Head of caudate nucleus (tissue), 42 donors: ENCODE measurements at regions not wholly inside any gene's neighbourhood (a gene's known extent, or its start where the extent isn't known, plus 50 kb on each side); places are given as distances from the start of the nearest gene placed in this dataset.
A peak's percentile ranks its signal among the peaks of the same experiment; 100 is the strongest.

Experiments
- DNase-seq, 42 donors: peaks; one replicate each; pipeline versions ENCODE4 v3.0.0 to v3.0.0-alpha.2; 2020 to 2021; ENCODE audit warnings: mixed read lengths in 7 of 42
- intact Hi-C: fragments of 100-400 bp; cut with DNase I; formaldehyde crosslinking; loops from one replicate; pipeline ENCODE4 v1.15.0; 2022

DNA sequence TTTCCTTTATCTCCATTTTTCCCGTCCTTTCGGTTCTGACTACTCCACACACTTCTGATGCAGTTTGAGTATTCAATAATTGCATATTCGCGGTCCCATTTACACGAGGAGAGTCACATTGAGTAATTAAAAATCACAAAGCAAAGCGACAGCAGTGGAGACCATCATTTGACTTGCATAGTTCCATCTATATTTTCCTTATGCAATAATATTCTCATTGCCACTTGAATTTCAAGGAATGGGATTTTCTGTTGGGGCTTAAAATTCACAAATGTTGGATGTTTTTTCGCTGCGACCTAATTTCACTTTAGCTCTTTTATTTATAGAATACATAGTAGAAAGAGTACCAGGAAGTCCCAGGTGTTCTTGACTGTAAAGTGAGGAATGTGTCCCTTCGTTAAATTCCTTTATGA is 186.8 kb downstream of the ZEB2 start:
- intact Hi-C loops: loop anchor here (5.0 kb wide), 1 partner anchor 189 kb away; the partner anchor contains the start of gene ZEB2
- no peak for DNase-seq

DNA sequence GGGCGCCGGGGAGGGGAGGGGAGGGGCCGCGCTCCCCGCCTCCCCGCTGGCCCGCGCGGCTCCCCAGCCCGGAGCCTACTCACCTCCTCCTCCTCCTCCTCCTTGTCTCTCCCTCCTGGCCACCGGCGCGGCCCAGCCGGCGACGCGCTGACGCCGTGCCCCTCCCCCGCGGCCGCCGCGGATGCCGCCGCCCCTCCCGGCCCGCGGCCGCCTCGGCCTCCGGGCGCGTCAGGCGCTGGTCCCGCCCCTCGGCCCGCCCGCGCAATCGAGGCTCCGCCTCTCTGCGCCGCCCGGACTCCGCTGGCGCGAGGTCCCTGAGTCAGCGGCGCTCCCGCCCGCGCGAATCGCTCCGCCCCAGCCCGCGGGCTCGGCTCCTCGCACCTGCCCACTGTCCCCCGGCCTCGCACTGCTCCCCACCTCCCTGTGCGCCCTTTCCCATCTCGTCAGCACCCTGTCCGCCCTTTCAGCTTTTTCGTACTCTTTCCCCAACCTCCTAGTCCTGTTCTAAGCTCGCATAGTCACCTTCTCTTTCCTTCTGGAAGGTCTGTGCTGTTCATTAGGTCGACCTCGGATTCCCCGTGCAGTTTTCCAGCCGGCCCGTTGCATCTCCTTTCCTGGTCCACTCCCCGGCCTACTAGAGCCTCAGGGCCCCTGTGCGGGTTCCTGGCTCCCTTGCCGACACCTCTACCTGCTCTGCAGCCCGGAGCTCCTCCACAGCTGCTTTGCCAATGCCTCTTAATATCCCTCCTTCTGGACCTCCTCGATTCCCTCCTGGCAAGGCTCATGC is 187.4 kb downstream of the ZEB2 start:
- peak; percentile 49 to 95 (median 89) for DNase-seq
- intact Hi-C loops: loop anchor here (5.0 kb wide), 1 partner anchor 190 kb away; the partner anchor contains the start of gene ZEB2

DNA sequence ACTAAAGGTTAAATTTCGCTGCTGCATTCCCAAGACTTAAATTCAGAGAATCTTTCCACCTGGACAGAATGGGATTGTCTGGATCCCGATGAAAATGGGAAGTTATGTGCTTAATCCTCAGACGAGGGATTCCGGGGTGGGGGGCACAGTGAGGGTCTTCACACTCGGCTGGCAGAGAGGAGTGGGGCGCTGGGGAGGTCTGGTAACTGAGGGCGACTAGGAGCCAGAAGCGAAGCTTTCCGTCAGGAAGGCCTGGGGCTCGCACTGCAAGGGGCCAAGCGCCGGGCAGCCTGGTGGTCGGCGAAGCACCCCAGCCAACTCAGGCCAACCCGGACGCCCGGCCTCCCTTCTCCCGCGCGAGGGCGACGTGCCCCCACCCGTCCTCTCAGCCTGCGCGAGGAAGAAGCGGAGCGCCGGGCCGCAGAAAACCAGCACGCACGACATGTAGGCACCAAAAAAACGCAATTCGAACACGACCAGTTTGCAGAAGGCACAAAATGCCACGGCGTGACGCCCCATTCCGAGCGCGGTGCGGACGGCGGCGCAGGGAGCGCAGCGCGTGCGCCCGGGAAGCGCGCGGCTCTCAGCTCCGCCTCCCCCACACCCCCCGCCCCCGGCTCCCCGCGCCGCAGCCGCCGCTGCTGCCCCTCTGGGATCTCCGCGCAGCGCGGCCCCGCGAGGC is 188.1 kb downstream of the ZEB2 start:
- peak in 25 of 42 donors; percentile 40 to 84 (median 71) for DNase-seq
- intact Hi-C loops: loop anchor here (5.0 kb wide), 1 partner anchor 190 kb away; the partner anchor contains the start of gene ZEB2

DNA sequence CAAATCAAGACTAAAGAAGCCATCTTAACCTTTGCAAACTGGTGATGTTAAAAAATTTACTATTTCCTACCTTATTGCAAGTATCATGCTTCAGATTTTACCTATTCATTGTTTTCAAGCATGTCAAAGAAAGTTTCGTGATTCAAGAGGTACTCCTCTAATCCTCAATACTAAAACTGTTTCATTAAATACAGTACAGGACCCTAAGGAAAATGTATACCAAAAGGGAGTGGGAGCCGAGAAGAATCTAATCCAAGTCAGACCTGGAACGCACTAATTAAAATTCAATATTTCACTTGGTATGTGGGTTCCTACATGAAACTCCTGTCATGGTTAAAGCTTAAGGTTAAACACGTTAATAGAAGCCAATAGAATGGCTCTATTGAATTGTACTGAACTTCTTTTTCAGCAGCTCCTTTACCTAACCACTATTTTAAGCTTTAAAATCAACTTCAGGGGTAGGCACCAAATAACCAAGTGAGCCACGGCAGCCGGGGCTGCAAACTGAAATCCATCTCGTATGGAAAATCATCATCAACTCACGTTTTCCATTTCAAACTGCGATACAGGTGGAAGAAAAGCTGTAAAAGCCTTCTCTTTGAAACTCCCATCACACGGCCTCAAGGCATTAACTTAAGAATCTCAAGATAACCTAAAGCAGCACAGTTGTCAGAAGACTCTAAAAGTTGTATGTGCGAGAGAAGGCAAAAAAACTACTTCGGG is 188.8 kb downstream of the ZEB2 start:
- DNase-seq: no peak
- intact Hi-C loops: loop anchor here (5.0 kb wide), 1 partner anchor 191 kb away; the partner anchor contains the start of gene ZEB2

DNA sequence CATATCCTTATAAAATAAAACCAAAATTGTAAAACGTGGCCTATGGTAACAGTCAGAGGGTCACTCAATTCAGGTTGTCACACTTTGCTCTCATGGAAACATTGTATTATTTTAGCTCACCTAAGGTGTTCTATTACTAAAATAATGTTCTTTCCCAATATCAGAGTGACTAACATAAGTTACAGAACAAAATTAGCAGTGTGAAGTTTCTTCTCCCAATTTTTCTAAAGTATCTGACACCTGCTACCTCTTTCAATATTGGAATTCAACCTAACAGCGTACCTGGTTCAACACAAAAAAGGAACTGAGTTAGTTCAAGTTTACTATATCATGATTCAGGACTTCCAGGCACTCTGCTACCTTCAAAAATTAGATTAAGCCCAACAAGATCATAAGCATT is 190.4 kb downstream of the ZEB2 start:
- DNase-seq: no peak

DNA sequence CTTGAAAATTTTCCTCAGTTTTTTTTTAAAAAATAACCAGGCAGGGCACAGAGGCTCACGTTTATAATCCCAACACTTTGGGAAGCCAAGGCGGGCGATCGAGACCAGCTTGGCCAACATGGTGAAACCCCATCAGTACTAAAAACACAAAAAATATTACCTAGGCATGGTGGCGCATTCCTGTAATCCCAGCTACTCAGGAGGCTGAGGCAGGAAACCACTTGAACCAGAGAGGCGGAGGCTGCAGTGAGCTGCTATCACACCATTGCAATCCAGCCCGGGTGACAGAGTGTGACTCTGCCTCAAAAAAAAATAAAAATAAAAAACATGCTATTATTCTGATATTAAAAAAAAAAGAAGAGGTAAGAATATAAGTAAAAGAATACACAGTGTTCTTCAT is 191.0 kb downstream of the ZEB2 start:
- intact Hi-C loops: no loop called here
- DNase-seq: no peak

More for the DNA sequence above, 190.4 kb downstream of the ZEB2 start:
- intact Hi-C loops: no loop called here

DNA sequence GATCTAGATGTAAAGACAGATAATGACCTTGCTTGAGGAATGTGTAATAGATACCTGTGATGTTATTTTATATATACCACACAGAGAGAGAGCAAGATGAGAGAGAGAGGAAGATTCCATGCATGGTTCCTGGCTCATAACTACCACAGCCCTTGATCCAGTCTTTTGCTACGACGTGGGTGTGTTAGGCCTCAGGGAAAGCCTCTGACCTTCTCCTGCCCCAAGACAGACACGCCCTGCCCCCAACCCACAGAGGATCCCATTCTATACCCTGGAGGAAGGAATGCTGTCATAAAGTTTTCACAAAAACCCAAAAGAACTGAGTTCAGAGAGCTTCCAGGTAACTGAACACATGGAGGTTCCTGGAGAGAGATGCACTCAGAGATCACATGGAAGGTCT is 193.1 kb downstream of the ZEB2 start:
- no peak for DNase-seq
- intact Hi-C loops: no loop called here

DNA sequence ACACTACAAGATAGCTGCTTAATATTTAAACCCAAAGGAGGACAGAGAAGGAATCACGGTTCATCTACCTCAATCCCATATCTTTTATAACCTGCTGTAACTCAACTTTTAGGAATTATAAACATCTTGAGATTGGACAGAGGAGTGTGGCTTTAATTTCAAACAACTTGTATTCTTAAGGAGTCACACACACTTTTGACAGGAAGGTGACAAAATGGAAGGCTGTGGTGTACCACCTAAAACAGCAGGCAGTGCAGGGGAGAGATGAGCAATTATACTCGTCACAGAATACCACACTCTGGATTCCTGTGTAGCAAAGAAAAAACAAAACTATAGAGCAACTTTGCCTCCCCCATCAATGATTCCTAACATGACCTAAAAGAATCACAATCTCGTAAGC is 194.8 kb downstream of the ZEB2 start:
- no peak for DNase-seq
- intact Hi-C loops: no loop called here

DNA sequence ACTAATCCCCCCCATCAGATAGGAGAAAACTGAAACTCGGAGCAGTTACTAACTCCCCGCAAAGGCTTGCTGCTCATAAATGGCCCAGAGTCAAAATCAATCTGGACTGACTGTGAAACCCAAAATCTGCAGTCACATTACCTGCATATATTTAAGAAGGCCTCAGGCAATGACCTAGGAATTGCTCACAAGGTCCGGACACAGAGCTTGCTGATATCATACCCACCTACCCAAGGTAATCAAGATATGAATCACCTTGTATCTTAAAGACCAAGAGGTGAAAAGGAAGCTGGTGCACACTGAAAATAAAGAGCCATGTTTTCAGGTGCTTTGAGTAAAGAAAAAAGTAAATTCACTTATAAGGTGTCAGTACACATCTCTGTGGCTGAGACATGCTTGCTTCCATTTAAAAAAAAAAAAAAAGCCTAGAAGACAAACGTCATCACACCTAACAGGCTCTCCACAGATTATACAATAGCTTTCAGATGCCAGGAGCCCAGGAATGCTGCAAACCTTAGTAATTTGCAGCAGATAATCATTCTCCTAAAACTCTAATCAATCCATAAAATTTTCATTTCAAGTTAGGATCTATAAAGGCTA is 195.4 kb downstream of the ZEB2 start:
- no peak for DNase-seq
- intact Hi-C loops: no loop called here

DNA sequence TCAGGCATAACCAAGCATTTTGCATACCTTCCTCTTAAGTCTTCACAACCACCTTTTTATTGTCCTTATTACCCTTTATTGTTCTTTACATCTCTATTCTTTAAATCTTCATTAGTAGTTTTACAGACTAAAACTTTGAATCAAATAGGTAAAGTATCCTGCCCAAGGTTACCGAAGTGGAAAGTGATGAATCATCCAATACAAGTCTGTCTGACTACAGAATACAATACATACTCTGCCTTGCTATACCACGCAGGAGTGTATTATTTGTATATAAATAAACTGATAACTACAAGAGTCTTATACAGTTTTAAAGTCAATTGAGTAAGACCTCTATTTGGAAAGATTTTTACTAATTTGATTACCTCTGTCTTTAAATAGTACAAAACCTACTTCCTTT is 196.0 kb downstream of the ZEB2 start:
- intact Hi-C loops: no loop called here
- no peak for DNase-seq

DNA sequence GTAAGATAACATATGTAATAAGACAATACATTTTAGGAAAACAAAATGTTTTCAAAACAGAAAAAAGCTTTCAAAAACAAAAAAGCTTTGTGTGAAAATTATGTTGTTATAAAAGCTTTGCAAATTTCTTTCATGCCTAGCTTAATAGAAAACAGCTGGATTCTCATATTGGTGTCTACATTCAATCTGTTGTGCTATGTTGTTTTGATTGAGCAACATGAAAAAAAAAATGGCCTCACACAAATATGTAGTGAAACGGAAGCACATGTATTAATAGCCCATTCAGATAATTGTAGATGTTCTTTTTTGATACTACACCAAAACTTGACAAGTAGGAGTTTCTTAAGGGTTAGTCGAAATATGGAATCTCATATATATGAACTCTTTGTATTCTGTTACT is 197.5 kb downstream of the ZEB2 start:
- no peak for DNase-seq
- intact Hi-C loops: no loop called here

DNA sequence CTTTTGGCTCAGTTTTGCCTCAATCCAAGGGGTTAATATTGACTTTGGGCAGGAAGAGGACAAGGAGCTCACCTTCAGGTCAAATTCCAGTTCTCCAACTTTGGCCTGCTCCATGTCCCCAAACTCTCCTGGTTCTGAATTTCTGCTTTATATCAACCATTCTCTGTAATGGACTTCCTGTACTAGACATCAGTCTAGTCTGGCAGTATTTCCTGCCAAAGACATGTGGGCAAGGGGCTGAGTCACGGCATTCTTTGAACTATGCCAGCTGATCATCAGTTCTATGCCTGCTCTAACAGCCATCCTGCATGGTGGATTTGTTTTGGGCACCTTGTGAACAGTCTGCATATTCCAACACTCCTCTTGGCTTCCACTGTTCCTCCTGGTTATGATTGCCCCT is 199.4 kb downstream of the ZEB2 start:
- peak in 2 of 42 donors; percentile 12 to 42 for DNase-seq
- intact Hi-C loops: no loop called here

DNA sequence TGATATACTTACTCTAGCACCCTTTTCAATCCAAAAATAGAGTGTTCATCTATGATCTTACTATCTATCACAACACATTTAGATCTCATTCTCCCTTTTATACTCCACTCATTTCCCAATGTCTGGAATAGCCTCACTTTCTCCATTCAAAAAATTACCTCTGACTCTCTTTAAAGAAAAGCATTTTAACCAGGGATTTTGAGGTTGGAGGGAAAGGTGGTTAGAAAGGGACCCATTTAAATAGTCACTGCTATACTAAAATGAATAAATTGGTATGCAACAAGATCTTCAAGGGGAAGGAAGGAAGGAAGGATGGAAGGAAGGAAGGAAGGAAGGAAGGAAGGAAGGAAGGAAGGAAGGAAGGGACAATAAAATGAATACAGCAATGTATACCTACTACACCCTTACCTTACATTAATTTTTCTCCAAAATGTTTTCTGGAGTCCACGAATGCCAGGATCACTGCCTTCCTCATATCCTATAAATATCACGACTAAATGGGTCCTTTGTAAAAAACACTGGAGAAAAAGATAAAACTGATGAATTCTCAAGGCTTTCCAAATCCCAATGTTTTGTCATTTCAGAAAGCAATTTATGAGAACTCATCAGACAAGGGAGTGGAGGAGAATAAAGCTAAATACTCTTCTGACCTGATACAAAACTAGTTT is 202.7 kb downstream of the ZEB2 start:
- intact Hi-C loops: no loop called here
- DNase-seq: no peak

DNA sequence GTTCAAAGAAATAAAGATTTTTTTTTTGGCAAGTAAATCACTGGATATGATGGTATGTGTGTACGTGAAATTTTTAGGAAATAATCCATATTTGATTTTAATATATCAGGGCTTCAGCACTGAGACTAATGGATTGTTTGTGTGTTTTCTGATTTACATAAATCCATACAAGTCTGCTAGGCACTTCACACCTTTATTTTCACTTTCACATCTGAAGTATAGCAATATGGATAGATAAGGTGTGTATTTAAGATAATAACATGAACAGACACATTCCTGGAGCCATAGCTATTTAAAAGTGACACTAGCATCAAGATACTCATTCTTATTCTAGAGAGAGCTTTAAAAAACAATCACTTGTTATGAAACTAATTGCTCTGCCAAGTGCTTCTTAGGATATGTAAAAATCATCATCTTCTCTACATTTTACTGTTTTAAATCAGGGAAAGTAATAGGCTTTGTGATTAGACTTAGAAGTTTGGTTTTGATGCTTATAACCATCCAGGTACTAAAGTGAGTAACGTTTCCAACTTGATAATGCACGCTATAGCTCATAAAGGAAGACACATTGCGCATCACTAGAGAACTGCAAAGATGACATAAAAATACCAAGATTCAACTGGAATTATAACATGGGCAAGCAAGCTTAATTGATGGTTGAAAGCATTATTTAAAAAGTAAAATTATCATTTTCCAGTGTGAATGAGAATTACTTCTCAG is 208.9 kb downstream of the ZEB2 start:
- no peak for DNase-seq
- intact Hi-C loops: no loop called here

DNA sequence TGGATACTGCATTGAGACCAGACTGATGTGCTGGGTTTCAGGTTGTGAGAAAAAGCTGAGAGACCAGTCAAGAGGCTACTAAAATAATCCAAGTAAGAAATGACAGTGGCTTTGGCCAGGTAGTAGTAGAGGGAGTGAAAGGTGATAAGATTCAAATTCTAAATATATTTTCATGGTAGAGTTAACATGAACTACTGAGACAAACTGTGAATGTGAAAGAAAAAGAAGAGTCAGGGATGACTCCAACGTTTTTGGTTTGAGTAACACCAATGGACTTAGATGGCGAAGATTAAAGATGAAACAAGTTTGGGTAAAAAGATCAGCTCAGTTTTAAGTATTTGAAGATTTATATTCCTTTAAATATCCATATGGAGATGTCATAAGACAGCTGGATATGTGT is 209.4 kb downstream of the ZEB2 start:
- DNase-seq: no peak
- intact Hi-C loops: no loop called here

DNA sequence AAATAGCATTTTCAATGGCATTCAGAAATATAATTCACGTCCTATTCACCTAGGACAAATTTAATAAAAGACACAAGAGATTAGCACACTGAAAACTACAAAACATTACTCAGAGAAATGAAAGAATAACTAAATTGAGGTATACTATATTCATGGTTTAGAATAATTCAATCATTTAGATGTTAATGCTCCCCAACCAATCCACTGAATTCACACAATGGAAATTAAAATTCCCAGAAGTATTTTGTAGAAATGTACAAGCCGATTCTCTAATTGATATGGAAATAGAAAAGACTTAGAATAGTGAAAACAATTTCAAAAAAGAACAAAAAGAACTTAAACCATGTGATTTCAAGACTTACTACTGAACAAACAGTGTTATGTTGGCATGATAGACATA is 212.2 kb downstream of the ZEB2 start:
- DNase-seq: no peak

DNA sequence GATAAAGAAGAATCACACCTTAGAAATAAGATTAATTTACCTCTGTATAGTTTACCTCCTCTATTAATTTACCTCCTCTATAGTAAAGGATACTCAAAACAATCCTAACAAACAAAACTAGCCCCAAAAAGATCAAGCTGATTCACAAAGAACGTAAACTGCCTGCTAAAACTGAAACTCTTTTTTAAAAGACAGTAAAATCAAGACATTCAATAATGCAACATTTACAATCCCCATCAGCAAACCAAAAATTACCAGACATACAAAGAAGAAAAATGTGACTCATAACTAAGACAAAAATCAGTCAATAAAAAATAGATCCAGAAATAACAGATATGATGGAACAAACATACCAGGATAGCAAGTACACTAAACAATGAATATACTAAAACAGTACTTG is 215.7 kb downstream of the ZEB2 start:
- intact Hi-C loops: no loop called here
- no peak for DNase-seq

More for the DNA sequence above, 212.2 kb downstream of the ZEB2 start:
- intact Hi-C loops: no loop called here

DNA sequence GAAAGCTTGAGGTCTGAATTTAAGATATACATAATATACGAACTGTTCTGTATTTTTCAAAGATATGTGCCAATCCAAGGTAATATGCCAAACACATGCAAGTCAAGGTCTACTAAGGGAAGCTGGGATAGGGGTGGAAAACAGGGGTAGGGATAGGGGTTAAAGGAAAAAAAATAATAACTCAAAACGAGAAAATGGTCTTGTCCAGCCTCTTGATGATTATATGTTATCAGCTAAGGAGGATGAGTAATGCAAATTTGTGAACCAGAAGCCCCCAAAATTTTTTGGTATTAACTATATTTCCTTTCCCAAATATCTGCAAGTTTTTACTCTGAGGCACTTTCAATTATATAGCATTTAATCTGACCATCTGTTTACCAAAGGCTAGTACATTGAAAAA is 219.3 kb downstream of the ZEB2 start:
- no peak for DNase-seq
- intact Hi-C loops: no loop called here
